GM18505 (cell line): ENCODE measurements at regions not wholly inside any gene's neighbourhood (a gene's known extent, or its start where the extent isn't known, plus 50 kb on each side); places are given as distances from the start of the nearest gene placed in this dataset.

Experiments
- ATAC-seq: cut with Tn5 transposase; IDR thresholded peaks from one replicate; pipeline ENCODE4 v1.9.1; 2021; ENCODE audit not compliant: unreplicated experiment
- POLR2A ChIP-seq: IDR thresholded peaks from 4 replicates; pipeline ENCODE4 v1.6.1; 2011; ENCODE audit warnings: borderline replicate concordance; ENCODE audit not compliant: insufficient read depth, insufficient read length; ENCODE audit errors: extremely low read depth

GRCh38 chr20:50368813-50369224 lies 141.4 kb upstream of the PTPN1 start:
- no peak for ATAC-seq
- no peak for TF ChIP-seq POLR2A

- no peak for ATAC-seq
- TF ChIP-seq POLR2A, result no peak
Measured at GRCh38 chr20:50369225-50370035, 140.8 kb upstream of the PTPN1 start.

DNA sequence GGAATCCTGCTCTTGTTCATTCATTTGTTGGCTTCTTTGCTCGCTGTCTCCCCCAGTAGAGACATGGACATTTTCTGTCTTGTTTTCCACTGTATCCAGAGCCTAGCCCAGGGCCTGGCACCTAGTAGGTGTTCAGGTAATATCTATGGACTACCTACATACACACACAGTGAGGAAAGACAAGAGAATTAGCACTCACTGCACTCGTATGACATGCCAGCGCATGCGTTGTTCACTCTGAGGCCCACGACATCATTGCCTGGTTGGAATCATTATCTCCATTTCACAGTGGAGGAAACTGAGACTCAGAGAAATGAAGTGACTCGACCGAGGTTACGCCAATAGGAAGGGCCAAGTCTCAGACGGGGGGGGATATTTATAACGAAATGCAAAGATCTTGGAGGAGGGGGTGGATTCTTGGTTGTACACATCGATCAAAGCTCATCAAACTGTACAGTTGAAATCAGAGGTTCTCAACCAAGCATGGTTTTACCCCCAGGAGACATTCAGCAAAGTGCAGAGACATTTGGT lies 140.1 kb upstream of the PTPN1 start:
- ATAC-seq, result no peak
- TF ChIP-seq POLR2A, result no peak

DNA sequence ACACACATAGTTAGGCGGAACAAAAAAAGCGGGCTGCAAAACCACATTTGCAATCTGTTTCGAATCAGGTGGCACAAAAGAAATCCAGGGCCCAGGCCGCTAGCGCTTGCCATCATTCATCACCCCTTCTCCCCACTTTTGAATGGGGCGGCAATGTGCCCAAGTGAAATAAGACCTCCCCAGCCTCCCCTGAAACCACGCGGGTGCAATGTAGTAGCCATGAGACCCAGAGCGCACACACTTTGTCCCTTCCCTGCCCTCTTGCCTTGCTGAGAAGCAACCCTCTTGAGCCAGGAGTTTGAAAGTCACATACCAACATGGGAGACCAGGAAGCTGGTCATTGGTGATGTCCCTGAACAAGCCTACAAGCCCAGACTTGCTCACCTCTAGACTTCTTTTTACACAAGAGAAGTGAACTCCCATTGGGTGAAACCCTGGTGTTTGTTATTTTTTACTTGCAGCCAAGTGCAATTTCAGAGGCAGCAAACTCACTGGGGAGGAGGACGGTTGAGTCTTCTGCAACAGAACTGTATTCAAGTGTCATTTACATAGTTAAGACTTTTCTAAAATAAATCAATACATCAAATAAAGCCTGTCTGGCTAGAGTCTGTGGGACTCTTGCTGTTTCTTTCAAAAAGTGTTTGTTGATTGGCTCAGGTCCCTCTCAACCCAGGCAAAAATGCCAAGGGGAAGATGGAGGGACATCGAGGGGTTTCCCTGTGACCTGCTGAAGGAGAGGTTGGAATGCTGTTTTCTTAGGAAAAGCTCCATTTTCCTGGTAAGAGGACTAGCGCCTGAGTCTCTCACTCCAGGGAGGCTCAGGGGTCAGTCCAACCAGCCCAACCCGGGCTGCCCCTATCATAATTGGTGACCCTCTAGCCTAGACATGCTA lies 138.1 kb upstream of the PTPN1 start:
- no peak for TF ChIP-seq POLR2A
- ATAC-seq, result no peak

DNA sequence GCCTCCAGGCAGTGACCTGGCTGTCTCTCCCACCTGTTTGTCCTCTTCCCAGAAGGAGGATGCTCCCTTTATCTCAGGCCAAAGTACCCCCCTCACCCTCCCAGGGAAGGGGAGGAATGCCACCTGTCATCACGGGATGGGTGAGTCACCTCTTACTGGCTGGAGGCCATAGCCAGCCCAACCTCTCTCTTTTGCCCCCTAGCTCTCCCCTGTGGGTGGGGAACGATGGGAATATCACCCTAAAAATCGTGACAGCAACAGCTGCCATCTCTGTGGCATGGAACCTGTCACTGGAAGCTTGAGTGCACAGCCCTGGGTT lies 137.5 kb upstream of the PTPN1 start:
- no peak for ATAC-seq
- TF ChIP-seq POLR2A, result no peak

GRCh38 chr20:50373674-50374286 lies 136.4 kb upstream of the PTPN1 start:
- ATAC-seq, result no peak
- TF ChIP-seq POLR2A, result no peak

DNA sequence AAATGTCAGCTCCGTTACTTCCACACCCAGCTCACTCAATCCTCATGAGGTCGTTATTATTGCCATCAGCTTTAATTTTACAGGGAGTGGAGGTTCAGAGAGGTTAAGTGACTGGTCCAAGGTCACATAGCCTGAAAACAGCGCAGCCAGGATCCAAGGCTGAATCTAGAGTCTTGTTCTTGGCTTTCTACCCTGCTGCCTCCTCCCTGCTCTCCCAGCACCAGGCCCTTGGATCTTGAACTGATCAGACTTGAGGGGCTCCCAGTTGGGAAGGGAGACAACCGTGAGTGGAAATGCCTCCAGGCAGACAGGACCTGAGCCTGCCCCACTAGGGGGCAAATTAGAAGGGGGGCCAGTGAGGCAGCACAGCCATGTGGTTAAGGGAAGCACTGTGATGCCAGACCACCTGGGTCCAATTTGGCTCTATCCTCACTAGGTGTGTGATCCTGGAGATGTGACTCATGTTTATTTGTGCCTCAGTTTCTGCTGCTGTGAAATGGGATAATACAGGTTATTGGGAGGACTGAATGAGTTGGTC lies 135.6 kb upstream of the PTPN1 start:
- no peak for TF ChIP-seq POLR2A
- ATAC-seq, result no peak

GRCh38 chr20:50376179-50376887 lies 133.8 kb upstream of the PTPN1 start:
- no peak for ATAC-seq
- TF ChIP-seq POLR2A, result no peak

- TF ChIP-seq POLR2A, result no peak
- ATAC-seq, result no peak
Measured at GRCh38 chr20:50376888-50377459, 133.2 kb upstream of the PTPN1 start.

DNA sequence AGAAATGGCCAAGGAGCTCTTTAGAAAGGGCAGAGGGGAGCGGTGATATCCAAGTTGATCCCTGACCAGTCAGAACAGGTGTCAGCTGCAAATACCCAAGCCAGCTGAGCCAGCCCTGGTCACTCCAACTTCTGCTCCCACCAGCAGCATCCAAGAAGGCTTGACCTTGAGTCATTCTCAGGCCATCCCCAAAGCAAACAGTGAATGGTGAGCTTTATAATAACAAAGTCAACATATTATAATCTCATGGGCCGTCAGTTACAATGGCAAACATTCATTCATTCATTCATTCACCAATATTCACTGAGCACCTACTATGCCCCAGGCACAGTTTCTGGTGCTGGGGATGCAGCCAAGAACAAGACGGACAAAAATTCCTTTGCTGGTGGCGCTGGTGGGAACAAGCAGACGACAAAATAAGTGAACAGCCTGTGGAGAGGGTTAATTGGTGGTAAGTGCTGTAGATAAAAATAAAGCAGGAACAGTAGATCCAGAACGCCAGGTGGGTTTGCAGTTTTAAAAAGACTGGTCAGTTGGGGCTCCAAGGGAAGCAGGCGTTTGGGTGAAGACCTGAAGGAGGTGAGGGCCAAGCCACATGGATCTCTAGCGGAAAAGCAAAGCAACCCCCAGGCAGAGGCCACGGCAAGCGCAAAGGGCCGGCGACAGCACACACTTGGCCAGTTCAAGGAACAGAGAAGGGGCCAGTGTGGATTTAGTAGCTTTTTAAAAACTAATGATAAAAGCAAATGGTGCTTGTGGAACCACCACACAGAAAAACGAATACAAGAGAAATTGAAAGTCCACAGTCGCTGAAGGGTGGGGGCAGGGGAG lies 131.8 kb upstream of the PTPN1 start:
- TF ChIP-seq POLR2A, result no peak
- ATAC-seq, result no peak

GRCh38 chr20:50379049-50379990 lies 130.9 kb upstream of the PTPN1 start:
- ATAC-seq, result no peak
- no peak for TF ChIP-seq POLR2A

GRCh38 chr20:50379991-50380696 lies 130.0 kb upstream of the PTPN1 start:
- no peak for TF ChIP-seq POLR2A
- ATAC-seq, result no peak
